GM12875 (cell line): ENCODE measurements at regions not wholly inside any gene's neighbourhood (a gene's known extent, or its start where the extent isn't known, plus 50 kb on each side); places are given as distances from the start of the nearest gene placed in this dataset.
"Not testable (repeated sequence)": the region's sequence is repeated elsewhere in the genome, so short reads cannot be mapped to it uniquely, and the experiment has no call there.

Source experiments
- H3K4me3 ChIP-seq: one replicate; pipeline ENCODE4 v1.5.1; 2011; ENCODE audit warnings: low read depth, low read length, control low read depth
- CTCF ChIP-seq: IDR thresholded peaks from 2 replicates; pipeline ENCODE4 v1.5.1; 2011; ENCODE audit warnings: low read depth, mild to moderate bottlenecking, control low read depth, inconsistent platforms, low read length, moderate library complexity, borderline replicate concordance; ENCODE audit not compliant: insufficient read depth

DNA sequence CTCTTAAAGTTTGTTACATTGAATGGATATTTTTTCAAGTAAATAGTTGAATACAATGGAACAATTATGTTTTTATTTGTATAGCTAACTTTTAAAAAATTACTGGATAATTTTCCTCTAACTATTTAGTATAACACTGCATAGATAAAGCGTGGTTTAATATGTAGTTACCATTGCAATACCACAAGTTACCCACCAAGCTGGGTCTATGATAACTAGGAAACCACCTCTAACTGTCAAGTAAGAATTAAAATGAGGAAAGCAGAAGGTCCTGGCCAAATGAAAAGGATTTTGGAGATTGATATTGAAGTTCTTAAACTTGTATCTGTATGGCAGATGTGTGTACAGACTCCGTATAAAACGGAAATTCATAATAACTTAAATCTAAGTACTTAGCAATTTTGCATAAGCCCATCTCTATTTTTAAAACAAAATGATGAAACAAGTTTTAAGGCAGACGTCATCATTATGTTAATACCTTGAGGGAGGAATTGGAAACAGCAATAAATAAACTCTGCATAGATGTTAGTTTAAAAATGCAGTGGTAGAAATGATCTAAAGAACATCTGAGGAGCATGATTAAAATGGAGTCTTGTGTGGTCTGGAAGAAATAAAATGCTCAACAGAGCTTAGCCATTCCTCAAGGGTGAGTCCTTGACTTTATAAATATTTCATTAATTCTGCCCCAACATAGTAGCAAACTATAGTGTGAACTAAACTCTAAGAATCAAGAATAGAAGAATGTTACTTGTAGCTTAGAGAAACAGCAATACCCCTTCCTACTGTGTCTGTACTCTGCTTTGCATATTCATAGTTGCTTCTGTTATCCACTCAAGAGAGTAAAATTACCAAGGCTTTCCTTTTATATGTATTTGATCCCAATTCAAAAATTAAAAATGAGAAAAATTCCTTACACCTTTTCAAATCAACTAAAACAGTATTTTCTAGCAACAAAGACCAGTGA is 206.4 kb upstream of the FERD3L start:
- no peak overlapping the region for H3K4me3 ChIP-seq
- TF ChIP-seq CTCF, result no peak

GRCh38 chr7:19339512-19339911 is 194.3 kb upstream of the FERD3L start:
- TF ChIP-seq CTCF, result no peak

DNA sequence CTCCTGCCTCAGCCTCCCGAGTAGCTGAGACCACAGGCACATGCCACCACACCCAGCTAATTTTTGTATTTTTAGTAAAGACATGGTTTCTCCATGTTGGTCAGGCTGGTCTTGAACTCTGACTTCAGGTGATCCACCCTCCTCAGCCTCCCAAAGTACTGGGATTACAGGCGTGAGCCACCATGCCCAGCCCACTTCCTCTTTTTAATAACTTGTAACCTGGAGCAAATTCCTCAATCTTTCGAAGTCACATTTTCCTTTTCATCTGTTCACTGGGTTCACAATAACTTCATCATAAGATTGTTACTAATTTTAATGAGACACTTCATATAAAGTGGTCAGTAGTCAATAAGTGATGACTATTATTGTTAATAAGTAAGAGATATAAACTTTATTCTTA is 193.3 kb upstream of the FERD3L start:
- not testable (repeated sequence) for H3K4me3 ChIP-seq

More at GRCh38 chr7:19339512-19339911, 194.3 kb upstream of the FERD3L start:
- no peak overlapping the region for H3K4me3 ChIP-seq

GRCh38 chr7:19336836-19337383 is 191.7 kb upstream of the FERD3L start:
- no peak for TF ChIP-seq CTCF
- no peak overlapping the region for H3K4me3 ChIP-seq

DNA sequence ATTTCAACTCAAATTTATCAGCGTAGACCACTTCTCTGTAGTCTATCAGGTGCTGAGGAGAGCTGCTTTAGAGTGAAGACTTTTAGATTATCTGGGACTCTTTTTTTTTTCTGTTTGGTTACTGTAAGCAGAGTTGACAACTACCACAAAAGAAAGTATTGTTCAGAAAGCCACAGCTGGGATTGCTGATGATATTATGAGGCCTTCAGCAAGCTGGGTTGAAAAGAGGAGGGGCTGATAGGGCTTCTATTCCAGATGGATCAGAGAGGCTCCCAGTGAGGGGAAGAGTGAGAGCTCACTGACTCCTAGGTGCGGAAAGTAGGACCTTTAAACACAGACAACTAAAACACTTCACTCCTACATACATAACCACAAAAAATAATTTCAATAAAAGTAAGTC is 188.5 kb upstream of the FERD3L start:
- TF ChIP-seq CTCF, result no peak

GRCh38 chr7:19327018-19327417 is 181.8 kb upstream of the FERD3L start:
- no peak overlapping the region for H3K4me3 ChIP-seq
- no peak for TF ChIP-seq CTCF

More for the DNA sequence above, 188.5 kb upstream of the FERD3L start:
- no peak overlapping the region for H3K4me3 ChIP-seq

GRCh38 chr7:19322002-19322401 is 176.8 kb upstream of the FERD3L start:
- TF ChIP-seq CTCF, result no peak

More at GRCh38 chr7:19322002-19322401, 176.8 kb upstream of the FERD3L start:
- no peak overlapping the region for H3K4me3 ChIP-seq
